GM06990 (cell line): ENCODE measurements at regions not wholly inside any gene's neighbourhood (a gene's known extent, or its start where the extent isn't known, plus 50 kb on each side); places are given as distances from the start of the nearest gene placed in this dataset.

Source experiments
- DNase-seq: peaks from one replicate; pipeline ENCODE4 v3.0.0-alpha.2; 2011; ENCODE audit not compliant: insufficient read length; ENCODE audit errors: extremely low read depth
- H3K27me3 ChIP-seq: replicated peaks from 2 replicates; pipeline ENCODE4 v1.6.0; 2011; ENCODE audit warnings: low read length; ENCODE audit not compliant: control insufficient read depth, insufficient read depth
- H3K36me3 ChIP-seq: 2 replicates; pipeline ENCODE4 v1.5.1; 2011; ENCODE audit warnings: low read length; ENCODE audit not compliant: control insufficient read depth, insufficient read depth
- H3K4me3 ChIP-seq: replicated peaks from 2 replicates; pipeline ENCODE4 v1.5.1; 2011; ENCODE audit warnings: low read depth, mild to moderate bottlenecking, control low read depth, low read length
- TF ChIP-seq, protein P1 (sequence below): IDR thresholded peaks from 2 replicates; pipeline ENCODE4 v1.5.1; 2011; ENCODE audit warnings: low read length, control low read depth, mild to moderate bottlenecking, inconsistent platforms; ENCODE audit not compliant: insufficient read depth, poor library complexity, severe bottlenecking

DNA sequence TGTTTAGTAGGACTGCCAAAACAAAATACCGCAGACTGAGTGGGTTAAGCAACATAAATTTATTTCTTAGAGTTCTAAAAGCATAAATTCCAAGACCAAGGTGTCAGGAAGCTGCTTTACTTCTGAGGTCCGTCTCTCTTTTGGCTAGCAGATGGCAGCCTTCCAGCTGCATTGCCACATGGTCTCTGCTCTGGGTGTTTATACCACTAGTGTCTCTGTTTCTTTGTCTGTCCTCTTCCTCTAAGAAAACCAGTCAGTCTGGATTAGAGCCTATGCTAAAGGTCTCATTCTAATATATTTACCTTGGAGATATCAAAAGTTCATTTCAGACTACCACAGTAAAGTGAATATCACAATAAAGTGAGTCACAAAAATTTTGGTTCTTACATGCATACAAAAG, 519.8 kb downstream of the COL11A1 start:
- no peaks in the 10 kb centered on the region for H3K36me3 ChIP-seq
- no peak for DNase-seq
- no peaks in the 10 kb centered on the region for H3K27me3 ChIP-seq
- H3K4me3 ChIP-seq, result no peak overlapping the region
- TF ChIP-seq, protein P1, sequence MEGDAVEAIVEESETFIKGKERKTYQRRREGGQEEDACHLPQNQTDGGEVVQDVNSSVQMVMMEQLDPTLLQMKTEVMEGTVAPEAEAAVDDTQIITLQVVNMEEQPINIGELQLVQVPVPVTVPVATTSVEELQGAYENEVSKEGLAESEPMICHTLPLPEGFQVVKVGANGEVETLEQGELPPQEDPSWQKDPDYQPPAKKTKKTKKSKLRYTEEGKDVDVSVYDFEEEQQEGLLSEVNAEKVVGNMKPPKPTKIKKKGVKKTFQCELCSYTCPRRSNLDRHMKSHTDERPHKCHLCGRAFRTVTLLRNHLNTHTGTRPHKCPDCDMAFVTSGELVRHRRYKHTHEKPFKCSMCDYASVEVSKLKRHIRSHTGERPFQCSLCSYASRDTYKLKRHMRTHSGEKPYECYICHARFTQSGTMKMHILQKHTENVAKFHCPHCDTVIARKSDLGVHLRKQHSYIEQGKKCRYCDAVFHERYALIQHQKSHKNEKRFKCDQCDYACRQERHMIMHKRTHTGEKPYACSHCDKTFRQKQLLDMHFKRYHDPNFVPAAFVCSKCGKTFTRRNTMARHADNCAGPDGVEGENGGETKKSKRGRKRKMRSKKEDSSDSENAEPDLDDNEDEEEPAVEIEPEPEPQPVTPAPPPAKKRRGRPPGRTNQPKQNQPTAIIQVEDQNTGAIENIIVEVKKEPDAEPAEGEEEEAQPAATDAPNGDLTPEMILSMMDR, result no peak

DNA sequence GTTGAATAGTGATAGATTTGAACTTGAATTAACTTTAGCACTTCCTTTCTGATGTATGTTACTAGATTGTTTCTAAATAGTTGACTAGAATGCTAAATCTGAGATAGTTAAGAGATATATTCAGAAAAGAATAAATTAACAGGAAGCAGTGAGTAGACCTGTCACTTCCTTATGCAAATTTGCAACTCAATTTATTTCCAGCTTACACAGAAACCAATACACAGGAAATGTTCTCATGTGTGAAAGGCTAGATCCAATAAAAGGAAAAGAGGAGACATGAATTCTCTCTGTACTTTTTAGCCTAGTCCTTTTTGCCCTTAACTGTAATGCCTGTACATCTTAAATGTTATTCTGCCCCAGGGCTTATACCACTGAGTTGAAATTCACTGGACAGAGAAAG, 522.3 kb downstream of the COL11A1 start:
- Histone ChIP-seq H3K36me3 (no peaks in the 10 kb centered on the region), H3K4me3 (no peak overlapping the region), H3K27me3 (no peaks in the 10 kb centered on the region)
- TF ChIP-seq, protein P1, result no peak
- DNase-seq, result no peak

DNA sequence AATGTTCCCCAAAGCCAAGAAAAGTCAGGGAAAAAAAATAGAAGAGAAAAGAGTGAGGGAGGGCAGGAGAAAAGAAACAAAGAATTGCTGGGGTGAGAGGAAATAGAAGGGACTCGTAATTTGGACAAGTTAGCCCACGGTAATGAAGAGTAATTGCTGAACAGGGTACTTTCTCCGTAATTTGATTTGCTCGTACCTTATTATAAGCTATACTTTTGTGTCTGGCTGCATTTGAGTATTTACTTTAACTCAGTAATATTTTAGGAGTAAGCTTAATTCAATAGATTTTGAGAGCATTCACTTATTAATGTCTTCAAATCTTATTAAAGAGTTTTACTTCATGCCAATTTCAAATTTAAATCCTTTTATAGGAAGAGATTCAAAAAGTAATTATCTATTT, 527.5 kb downstream of the COL11A1 start:
- Histone ChIP-seq H3K36me3 (no peaks in the 10 kb centered on the region), H3K4me3 (no peak overlapping the region), H3K27me3 (no peaks in the 10 kb centered on the region)
- TF ChIP-seq, protein P1, result no peak
- DNase-seq, result no peak

DNA sequence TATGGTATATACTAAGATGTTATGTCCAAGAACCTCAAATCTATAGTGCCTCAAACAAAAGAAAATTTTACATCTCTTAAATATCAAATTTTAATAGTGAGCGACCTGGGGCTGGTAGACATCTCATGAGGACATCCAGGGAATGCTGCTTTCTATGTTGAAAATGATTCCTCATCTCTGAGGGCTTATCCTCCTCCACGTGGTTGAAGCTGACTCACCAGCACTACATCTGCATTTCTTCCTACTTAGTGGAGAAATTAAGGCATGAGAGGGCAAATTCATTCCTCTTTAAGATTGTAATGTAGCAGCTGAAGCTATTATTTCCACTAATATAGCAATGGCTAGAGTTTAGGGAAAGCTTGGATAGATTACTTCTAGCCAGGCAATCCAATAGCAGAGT, 529.5 kb downstream of the COL11A1 start:
- no peaks in the 10 kb centered on the region for H3K27me3 ChIP-seq
- TF ChIP-seq, protein P1, result no peak
- DNase-seq, result no peak
- H3K4me3 ChIP-seq, result no peak overlapping the region
- no peaks in the 10 kb centered on the region for H3K36me3 ChIP-seq

DNA sequence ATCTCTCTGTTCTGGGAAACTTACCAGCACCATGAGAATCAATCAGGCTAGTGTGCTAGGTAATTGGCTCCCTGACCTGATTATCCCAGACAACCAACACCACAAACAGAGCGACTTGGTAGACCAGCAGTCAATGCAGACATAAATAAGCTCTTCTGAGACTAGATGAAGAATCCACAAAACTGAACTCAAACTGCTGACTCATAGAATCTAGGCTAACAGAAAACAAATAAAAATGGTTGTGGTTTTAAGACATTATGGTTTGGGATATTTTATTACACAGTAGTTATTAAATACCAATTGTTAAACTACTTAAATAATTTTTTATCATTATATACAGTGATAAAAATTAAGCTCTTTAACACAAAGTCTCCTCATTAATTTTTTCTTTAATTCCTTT, 535.7 kb downstream of the COL11A1 start:
- DNase-seq, result no peak
- no peaks in the 10 kb centered on the region for H3K36me3 ChIP-seq
- TF ChIP-seq, protein P1, result no peak
- H3K27me3 ChIP-seq, result no peaks in the 10 kb centered on the region
- H3K4me3 ChIP-seq, result no peak overlapping the region

DNA sequence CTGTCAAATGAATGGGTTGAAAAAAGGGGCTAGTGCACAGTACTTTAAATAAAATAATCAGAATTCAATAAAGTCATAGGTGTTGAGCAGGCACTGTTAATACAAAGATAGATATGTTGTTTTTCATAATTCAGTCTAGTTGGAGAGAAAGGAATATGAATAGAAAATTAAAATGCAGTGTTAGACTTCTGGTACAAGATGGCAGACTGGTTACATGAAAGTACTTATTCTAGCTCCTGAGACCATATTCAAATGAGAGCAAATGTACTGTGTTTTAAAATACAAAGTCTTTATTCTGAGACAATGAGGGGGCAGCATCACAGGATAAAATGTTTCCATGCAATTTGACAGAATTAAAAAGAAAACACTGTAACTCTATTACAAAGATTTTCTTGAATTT, 542.1 kb downstream of the COL11A1 start:
- TF ChIP-seq, protein P1, result no peak

More for the DNA sequence above, 542.1 kb downstream of the COL11A1 start:
- no peaks in the 10 kb centered on the region for H3K27me3 ChIP-seq
- no peaks in the 10 kb centered on the region for H3K36me3 ChIP-seq
- DNase-seq, result no peak
- no peak overlapping the region for H3K4me3 ChIP-seq
